ENCODE measurements at regions not wholly inside any gene's neighbourhood (a gene's known extent, or its start where the extent isn't known, plus 50 kb on each side); places are given as distances from the start of the nearest gene placed in this dataset.
A peak's percentile ranks its signal among the peaks of the same experiment; 100 is the strongest.
"Not testable (repeated sequence)": the region's sequence is repeated elsewhere in the genome, so short reads cannot be mapped to it uniquely, and the experiment has no call there.

- H3K4me1 Mint-ChIP-seq (ENCODE audit: low read depth): peaks cover 12% of the 10 kb centered on the region
- H3K9me3 Mint-ChIP-seq; H3K27me3 Mint-ChIP-seq (ENCODE audit: low read depth); H3K27ac Mint-ChIP-seq; H3K36me3 Mint-ChIP-seq (ENCODE audit: low read depth); H3K4me3 Mint-ChIP-seq: not testable (repeated sequence)
Measured at GRCh38 chr1:83472066-83472465, 526.9 kb downstream of the TTLL7 start.

DNA sequence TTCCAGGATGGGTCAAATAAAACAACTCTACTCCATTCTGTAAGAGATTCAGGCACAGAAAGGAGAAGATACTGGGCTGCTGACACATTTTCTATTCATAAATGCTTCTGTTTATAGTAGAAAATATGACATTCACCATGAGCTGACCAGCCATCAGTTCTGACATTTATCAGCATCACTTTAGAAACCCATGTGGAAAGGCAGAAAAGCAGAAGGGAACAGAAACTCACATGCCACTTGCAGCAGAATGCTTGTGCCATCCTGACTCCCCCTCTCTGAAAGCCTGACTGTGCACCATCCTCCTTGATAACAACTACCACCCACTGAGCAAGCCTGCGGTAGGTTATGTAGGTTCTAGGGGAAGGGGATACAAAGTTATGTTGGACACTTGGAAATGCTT, 527.7 kb downstream of the TTLL7 start:
- not testable (repeated sequence) for H3K27me3 Mint-ChIP-seq (ENCODE audit: low read depth); H3K27ac Mint-ChIP-seq; H3K4me3 Mint-ChIP-seq; H3K4me1 Mint-ChIP-seq (ENCODE audit: low read depth); H3K9me3 Mint-ChIP-seq; H3K36me3 Mint-ChIP-seq (ENCODE audit: low read depth)

DNA sequence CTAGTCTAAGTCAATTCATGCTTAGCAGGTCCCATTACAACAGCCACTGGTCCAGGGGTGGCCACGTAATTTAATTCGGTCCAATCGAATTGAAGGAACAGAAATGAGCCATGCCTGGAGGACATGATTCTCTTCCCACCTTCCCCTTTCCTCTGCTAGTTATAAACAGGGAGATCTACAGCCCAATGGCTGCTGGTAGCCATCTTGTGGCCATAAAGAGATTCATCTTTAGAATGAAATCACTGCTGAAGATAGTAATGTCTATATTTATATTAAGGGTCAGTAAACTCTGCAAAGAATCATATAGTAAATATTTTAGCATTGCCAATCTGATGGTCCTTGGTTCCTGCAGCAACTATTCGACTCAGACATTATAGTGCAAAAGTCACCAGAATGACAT, 530.6 kb downstream of the TTLL7 start:
- H3K27me3 Mint-ChIP-seq (ENCODE audit: low read depth); H3K4me1 Mint-ChIP-seq (ENCODE audit: low read depth); H3K27ac Mint-ChIP-seq; H3K9me3 Mint-ChIP-seq; H3K4me3 Mint-ChIP-seq; H3K36me3 Mint-ChIP-seq (ENCODE audit: low read depth): not testable (repeated sequence)

DNA sequence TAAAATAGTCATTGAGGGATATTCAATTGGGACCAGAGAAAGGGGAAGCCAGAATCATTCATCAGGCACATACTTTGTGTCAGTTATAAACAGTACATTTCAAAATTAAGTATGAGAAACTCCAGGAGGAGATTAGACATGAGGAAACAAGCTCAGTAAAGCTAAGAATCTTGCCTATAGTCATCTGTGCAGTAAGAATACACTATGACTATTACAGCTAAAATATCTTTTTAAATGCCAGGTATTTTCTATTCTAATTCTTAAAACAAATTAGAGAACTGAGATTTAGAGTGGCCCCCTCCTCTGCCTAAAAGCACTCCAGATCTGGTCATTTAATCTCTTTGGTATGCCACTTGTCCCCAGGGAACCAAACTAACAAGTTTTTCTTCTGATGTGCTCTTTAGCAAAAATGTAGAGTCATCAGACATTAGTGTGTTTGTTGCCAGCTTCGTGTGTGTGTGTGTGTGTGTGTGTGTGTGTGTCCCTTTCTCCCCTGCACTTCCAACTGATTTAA, 541.1 kb downstream of the TTLL7 start:
- H3K9me3 Mint-ChIP-seq; H3K27ac Mint-ChIP-seq; H3K4me3 Mint-ChIP-seq; H3K27me3 Mint-ChIP-seq (ENCODE audit: low read depth); H3K4me1 Mint-ChIP-seq (ENCODE audit: low read depth); H3K36me3 Mint-ChIP-seq (ENCODE audit: low read depth): not testable (repeated sequence)

DNA sequence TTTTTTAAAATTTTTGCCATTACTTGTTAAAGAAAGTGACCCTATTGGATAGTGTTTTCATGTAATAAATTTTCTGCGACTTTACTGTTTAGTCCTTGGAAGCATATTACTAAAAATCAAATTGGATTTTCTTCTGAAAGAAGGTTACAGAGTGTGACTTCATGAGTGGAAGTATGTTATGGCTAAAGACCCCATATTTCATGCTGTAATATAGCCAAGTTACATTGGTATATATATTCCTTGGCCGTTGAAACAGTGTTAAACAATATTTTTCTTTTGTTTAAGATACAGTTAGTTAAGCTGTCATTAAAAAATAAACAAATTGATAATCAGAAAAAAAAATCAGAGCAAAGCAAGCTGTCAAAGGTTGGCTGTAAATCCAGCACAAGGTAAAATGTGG, 541.7 kb downstream of the TTLL7 start:
- H3K27ac Mint-ChIP-seq; H3K9me3 Mint-ChIP-seq; H3K36me3 Mint-ChIP-seq (ENCODE audit: low read depth); H3K27me3 Mint-ChIP-seq (ENCODE audit: low read depth); H3K4me3 Mint-ChIP-seq; H3K4me1 Mint-ChIP-seq (ENCODE audit: low read depth): not testable (repeated sequence)

DNA sequence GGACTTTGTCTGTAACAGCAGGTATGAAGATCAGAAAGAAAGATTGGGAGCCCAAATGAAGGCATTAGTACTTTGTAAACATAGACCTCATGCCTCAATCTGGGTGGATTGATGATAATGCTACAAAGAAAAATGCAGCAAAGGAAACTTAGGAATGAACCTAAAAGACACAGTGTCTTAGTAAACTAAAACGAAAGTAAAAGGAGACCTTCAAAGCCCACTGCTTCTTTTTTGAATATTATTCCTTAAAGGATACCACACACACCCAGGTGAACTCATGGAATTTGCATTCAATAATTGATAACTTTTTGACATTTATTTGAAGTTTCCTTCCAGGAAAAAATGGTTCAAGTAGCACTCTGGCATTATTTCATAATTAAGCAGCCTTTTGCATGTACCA, 543.2 kb downstream of the TTLL7 start:
- Mint-ChIP-seq H3K4me3 (peak overlapping the region; percentile 42), H3K4me1 (ENCODE audit: low read depth) (peaks cover 11% of the 10 kb centered on the region)
- H3K36me3 Mint-ChIP-seq (ENCODE audit: low read depth); H3K27me3 Mint-ChIP-seq (ENCODE audit: low read depth); H3K27ac Mint-ChIP-seq; H3K9me3 Mint-ChIP-seq: not testable (repeated sequence)

- H3K36me3 Mint-ChIP-seq (ENCODE audit: low read depth); H3K4me3 Mint-ChIP-seq; H3K27ac Mint-ChIP-seq; H3K9me3 Mint-ChIP-seq; H3K4me1 Mint-ChIP-seq (ENCODE audit: low read depth); H3K27me3 Mint-ChIP-seq (ENCODE audit: low read depth): not testable (repeated sequence)
Measured at GRCh38 chr1:83445873-83446272, 553.1 kb downstream of the TTLL7 start.

- H3K36me3 Mint-ChIP-seq (ENCODE audit: low read depth); H3K4me1 Mint-ChIP-seq (ENCODE audit: low read depth); H3K27ac Mint-ChIP-seq; H3K4me3 Mint-ChIP-seq; H3K27me3 Mint-ChIP-seq (ENCODE audit: low read depth); H3K9me3 Mint-ChIP-seq: not testable (repeated sequence)
Measured at GRCh38 chr1:83442412-83442811, 556.5 kb downstream of the TTLL7 start.

DNA sequence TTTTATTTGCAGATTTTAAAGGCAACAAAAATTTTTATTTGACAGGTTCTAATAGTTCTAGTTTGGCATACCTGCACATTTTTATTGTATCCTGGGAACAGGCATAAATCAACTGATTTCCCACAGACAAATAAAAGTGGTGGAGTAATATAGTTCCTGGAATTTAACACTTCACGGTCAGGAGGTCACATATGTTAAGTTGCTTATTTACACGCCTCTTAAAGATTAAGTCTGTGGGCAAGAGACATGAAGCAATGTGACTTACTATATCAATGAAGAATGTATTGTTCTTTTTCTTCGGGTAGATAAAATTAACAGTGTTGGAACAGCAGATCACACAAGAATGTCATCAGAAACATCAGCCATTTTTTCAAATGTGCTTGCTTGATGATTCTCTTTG, 558.3 kb downstream of the TTLL7 start:
- H3K36me3 Mint-ChIP-seq (ENCODE audit: low read depth); H3K4me3 Mint-ChIP-seq; H3K27me3 Mint-ChIP-seq (ENCODE audit: low read depth); H3K4me1 Mint-ChIP-seq (ENCODE audit: low read depth); H3K27ac Mint-ChIP-seq; H3K9me3 Mint-ChIP-seq: not testable (repeated sequence)

DNA sequence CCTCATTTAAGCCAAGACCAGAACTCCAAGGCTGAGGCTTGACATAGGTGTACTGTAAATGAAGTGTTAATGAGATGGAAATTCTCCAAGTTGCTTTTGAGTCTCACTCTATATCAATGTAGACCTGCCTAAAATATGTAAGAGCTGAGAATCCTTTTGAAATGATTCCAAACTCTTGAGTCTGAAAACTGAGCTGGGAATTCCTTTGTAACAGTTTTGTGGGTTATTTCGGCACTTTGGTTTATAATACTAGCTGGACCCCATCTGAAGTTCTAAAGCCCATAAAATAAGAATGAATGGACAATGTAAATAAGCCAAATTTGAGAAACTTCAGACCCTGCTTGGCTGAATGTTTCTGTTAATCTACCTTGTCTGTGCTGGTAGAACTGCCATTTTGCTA, 558.9 kb downstream of the TTLL7 start:
- not testable (repeated sequence) for H3K27ac Mint-ChIP-seq; H3K36me3 Mint-ChIP-seq (ENCODE audit: low read depth); H3K4me3 Mint-ChIP-seq; H3K9me3 Mint-ChIP-seq; H3K4me1 Mint-ChIP-seq (ENCODE audit: low read depth); H3K27me3 Mint-ChIP-seq (ENCODE audit: low read depth)

GRCh38 chr1:83438316-83438715, 560.6 kb downstream of the TTLL7 start:
- H3K9me3 Mint-ChIP-seq; H3K4me1 Mint-ChIP-seq (ENCODE audit: low read depth): not testable (repeated sequence)

GRCh38 chr1:83435336-83435735, 563.6 kb downstream of the TTLL7 start:
- not testable (repeated sequence) for H3K9me3 Mint-ChIP-seq; H3K27ac Mint-ChIP-seq; H3K36me3 Mint-ChIP-seq (ENCODE audit: low read depth); H3K27me3 Mint-ChIP-seq (ENCODE audit: low read depth); H3K4me3 Mint-ChIP-seq; H3K4me1 Mint-ChIP-seq (ENCODE audit: low read depth)

More at GRCh38 chr1:83438316-83438715, 560.6 kb downstream of the TTLL7 start:
- H3K36me3 Mint-ChIP-seq (ENCODE audit: low read depth); H3K4me3 Mint-ChIP-seq; H3K27ac Mint-ChIP-seq; H3K27me3 Mint-ChIP-seq (ENCODE audit: low read depth): not testable (repeated sequence)

GRCh38 chr1:83427566-83427965, 571.4 kb downstream of the TTLL7 start:
- not testable (repeated sequence) for H3K9me3 Mint-ChIP-seq; H3K36me3 Mint-ChIP-seq (ENCODE audit: low read depth); H3K4me3 Mint-ChIP-seq; H3K27me3 Mint-ChIP-seq (ENCODE audit: low read depth); H3K27ac Mint-ChIP-seq; H3K4me1 Mint-ChIP-seq (ENCODE audit: low read depth)

DNA sequence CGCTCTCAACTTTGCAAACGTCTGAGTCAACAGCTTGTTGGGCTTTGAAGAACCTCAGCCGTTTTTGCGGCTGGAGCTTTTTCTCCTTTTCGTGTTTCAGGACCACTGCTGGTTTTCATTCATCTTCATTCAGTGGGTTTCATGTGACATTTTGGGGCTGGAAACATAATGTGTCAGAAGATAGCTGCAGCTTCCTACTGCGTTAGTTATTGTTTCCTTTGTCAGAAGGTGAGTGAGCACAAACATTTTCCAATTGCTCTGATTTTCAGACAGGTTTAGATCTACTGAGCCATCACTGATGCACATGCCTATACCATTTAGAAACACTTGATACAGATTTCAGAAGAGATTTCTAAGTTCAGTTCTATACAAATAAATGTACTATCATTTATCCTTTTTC, 575.5 kb downstream of the TTLL7 start:
- H3K4me1 Mint-ChIP-seq (ENCODE audit: low read depth); H3K27ac Mint-ChIP-seq; H3K4me3 Mint-ChIP-seq; H3K9me3 Mint-ChIP-seq; H3K27me3 Mint-ChIP-seq (ENCODE audit: low read depth); H3K36me3 Mint-ChIP-seq (ENCODE audit: low read depth): not testable (repeated sequence)

DNA sequence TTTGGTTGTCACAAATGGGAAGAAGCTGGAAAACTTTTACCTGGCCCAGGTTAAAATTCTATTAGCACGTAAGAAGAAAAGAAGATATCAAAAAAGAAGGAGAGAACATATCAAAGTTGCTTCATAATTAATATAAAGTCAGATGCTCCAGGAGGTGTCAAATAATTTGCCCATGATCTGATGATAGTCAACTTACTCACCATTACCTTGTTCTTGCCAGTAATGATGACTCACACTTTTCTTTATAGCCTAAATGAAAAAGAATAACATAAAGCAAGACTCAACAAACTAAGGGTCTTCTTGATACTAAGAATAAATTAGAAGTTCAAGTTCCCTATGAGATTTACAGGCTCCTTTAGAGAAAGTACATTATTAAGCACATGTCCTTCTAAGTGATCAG, 580.4 kb downstream of the TTLL7 start:
- no peaks in the 10 kb centered on the region for H3K36me3 Mint-ChIP-seq (ENCODE audit: low read depth)
- H3K4me1 Mint-ChIP-seq (ENCODE audit: low read depth): no peaks in the 10 kb centered on the region
- no peak overlapping the region for H3K4me3 Mint-ChIP-seq
- H3K27me3 Mint-ChIP-seq (ENCODE audit: low read depth): no peaks in the 10 kb centered on the region
- H3K9me3 Mint-ChIP-seq: peaks cover 9% of the 10 kb centered on the region
- no peak overlapping the region for H3K27ac Mint-ChIP-seq

- H3K4me3 Mint-ChIP-seq; H3K27ac Mint-ChIP-seq; H3K27me3 Mint-ChIP-seq (ENCODE audit: low read depth); H3K9me3 Mint-ChIP-seq; H3K36me3 Mint-ChIP-seq (ENCODE audit: low read depth); H3K4me1 Mint-ChIP-seq (ENCODE audit: low read depth): not testable (repeated sequence)
Measured at GRCh38 chr1:83413839-83414107, 585.2 kb downstream of the TTLL7 start.

Data from T-helper 1 cell treated with Interleukin-12 subunit alpha and Interleukin-12 subunit beta and Interleukin-4 antibody, amounts not matched to agents 30 μg/mL and 1 μg/mL, for 36 hours (primary cell).